Heart right ventricle (tissue), 16 donors: ENCODE measurements at regions not wholly inside any gene's neighbourhood (a gene's known extent, or its start where the extent isn't known, plus 50 kb on each side); places are given as distances from the start of the nearest gene placed in this dataset.

ENCODE experiments used
- ATAC-seq, 8 donors: fragments of 200-7000 bp; cut with Tn5 transposase; one replicate each; pipeline ENCODE4 v1.9.1; 2020; ENCODE audit warnings: mild to moderate bottlenecking in 8 of 8, moderate library complexity in 8 of 8, moderate number of reproducible peaks in 1 of 8
- DNase-seq, 2 donors: peaks; one replicate each; pipeline ENCODE4 v3.0.0-alpha.2; 2020
- H3K27ac ChIP-seq, 10 donors: fragments of 200-600 bp; sonication (generic) in 2 of 10; one replicate each; pipeline versions ENCODE4 v1.5.0 to v1.8.0; 2020 to 2022; ENCODE audit warnings: mild to moderate bottlenecking in 3 of 10
- H3K27me3 ChIP-seq, 7 donors: fragments of 200-600 bp; one replicate each; pipeline ENCODE4 v1.8.0; 2021 to 2022; ENCODE audit warnings: mild to moderate bottlenecking in 2 of 7
- H3K36me3 ChIP-seq, 9 donors: fragments of 200-600 bp; sonication (generic) in 1 of 9; one replicate each; pipeline versions ENCODE4 v1.5.0 to v1.8.0; 2020 to 2022; ENCODE audit warnings: mild to moderate bottlenecking in 2 of 9
- H3K4me1 ChIP-seq, 9 donors: fragments of 200-600 bp; sonication (generic) in 1 of 9; one replicate each; pipeline versions ENCODE4 v1.5.0 to v1.8.0; 2020 to 2022; ENCODE audit warnings: mild to moderate bottlenecking in 4 of 9
- H3K4me3 ChIP-seq, 10 donors: fragments of 200-600 bp; sonication (generic) in 2 of 10; one replicate each; pipeline versions ENCODE4 v1.5.0 to v1.8.0; 2020 to 2022; ENCODE audit warnings: mild to moderate bottlenecking in 7 of 10, moderate library complexity in 2 of 10
- H3K9me3 ChIP-seq, 11 donors: fragments of 200-600 bp in 10 of 11; sonication (generic) in 2 of 11; one replicate each; pipeline versions ENCODE4 v1.5.0 to v1.8.0; 2013 to 2022; ENCODE audit warnings: mild to moderate bottlenecking in 2 of 11, control low read depth in 1 of 11, moderate library complexity in 1 of 11
- CTCF ChIP-seq, 9 donors: fragments of 200-600 bp; sonication (generic) in 2 of 9; IDR thresholded peaks; one replicate each; pipeline versions ENCODE4 v1.5.0 to v1.8.0; 2021 to 2022; ENCODE audit warnings: antibody characterized with exemption in 9 of 9, mild to moderate bottlenecking in 5 of 9, moderate library complexity in 1 of 9
- WGBS, 2 donors: extraction: QIAGEN DNeasy Blood & Tissue Kit; methylation state at CpG; one replicate each; pipeline ENCODE4 v1.1.7; 2013; ENCODE audit warnings: inconsistent platforms in 1 of 2; 5-methylcytosine and 5-hydroxymethylcytosine counted together
- intact Hi-C, 10 donors: fragments of 100-400 bp; cut with DNase I; formaldehyde crosslinking; loops; one replicate each; pipeline versions ENCODE4 v1.11.1 to v1.14.2; 2022
- donor health status: Arrhythmogenic right ventricular cardiomyopathy.
- donor health status: ischemic (EF 13 %, LVEDD 7.1; RV severe dilation, severe dysfunction).
- donor health status: healthy with polysubstance abuse.
- donor health status: DM: no; HTN: yes; CAD: no.
- donor health status: DM: no; HTN: no; CAD: no.
- donor health status: ischemic (EF 25% LVEDD 6.9; RV normal size, moderate dysfunction).
- donor health status: ischemic (EF 25% LVEDD 5.7; RV mildly dilated, moderate dysfunction).
- donor health status: healthy.
- donor health status: DM: yes; HTN: yes; CAD: no.
- donor health status: Ischemic cardiomyopathy.
- donor health status: ischemic (EF 35%, LVEDD 5.7; RV mildly dilated, moderate dysfunction).
- donor health status: nonischemic (EF 11% LVEDD 7.7; RV severe dilation, severe dysfunction).
- donor health status: DM: yes; HTN: yes; CAD: no.
- donor health status: PGD.
- donor health status: ischemic (EF 29% LVEDD 5.4; RV normal size, mild dysfunction).
- donor health status: nonischemic (EF 23%, LVEDD 6.1; RV moderate dilation, normal function).

GRCh38 chr6:97805596-97805995, 522.6 kb upstream of the MMS22L start:
- TF ChIP-seq CTCF (IDR thresholded peaks at IDR 0.05) = no peak
- peaks cover 0 to 5% (median 0%) of the 10 kb centered on the region in 11 donors for H3K9me3 ChIP-seq
- no peak for ATAC-seq
- DNase-seq = no peak
- intact Hi-C loops = no loop called here
- H3K4me1 ChIP-seq = no peaks in the 10 kb centered on the region
- no peaks in the 10 kb centered on the region for H3K27me3 ChIP-seq
- H3K27ac ChIP-seq = no peak overlapping the region
- H3K36me3 ChIP-seq = no peaks in the 10 kb centered on the region
- no peak overlapping the region for H3K4me3 ChIP-seq

GRCh38 chr6:97812940-97813339, 529.9 kb upstream of the MMS22L start:
- no peak for ATAC-seq
- intact Hi-C loops = no loop called here
- DNase-seq = no peak
- TF ChIP-seq CTCF (IDR thresholded peaks at IDR 0.05) = no peak
- Histone ChIP-seq H3K4me1 (no peaks in the 10 kb centered on the region), H3K27me3 (no peaks in the 10 kb centered on the region), H3K9me3 (peaks cover 0 to 8% (median 0%) of the 10 kb centered on the region in 11 donors), H3K27ac (no peak overlapping the region), H3K4me3 (no peak overlapping the region), H3K36me3 (no peaks in the 10 kb centered on the region)

- H3K4me3 ChIP-seq = no peak overlapping the region
- H3K9me3 ChIP-seq = peaks cover 0 to 8% (median 0%) of the 10 kb centered on the region in 11 donors
- no peaks in the 10 kb centered on the region for H3K4me1 ChIP-seq
- intact Hi-C loops = no loop called here
- H3K27ac ChIP-seq = no peak overlapping the region
- no peaks in the 10 kb centered on the region for H3K27me3 ChIP-seq
- WGBS, 2 donors = 83 to 91% methylated on average over 4 of the region's 4 CpGs
- no peaks in the 10 kb centered on the region for H3K36me3 ChIP-seq
- ATAC-seq (no peak), DNase-seq (no peak)
- TF ChIP-seq CTCF (IDR thresholded peaks at IDR 0.05) = no peak
Observed at GRCh38 chr6:97813889-97814567, 531.0 kb upstream of the MMS22L start.

- no peak for TF ChIP-seq CTCF (IDR thresholded peaks at IDR 0.05)
- Histone ChIP-seq H3K4me3 (no peak overlapping the region), H3K27me3 (no peaks in the 10 kb centered on the region), H3K9me3 (peaks cover 0 to 5% (median 0%) of the 10 kb centered on the region in 11 donors), H3K36me3 (no peaks in the 10 kb centered on the region), H3K27ac (no peak overlapping the region), H3K4me1 (no peaks in the 10 kb centered on the region)
- WGBS, 2 donors = 66 to 78% methylated on average over 2 of the region's 2 CpGs
- intact Hi-C loops = no loop called here
- ATAC-seq (no peak), DNase-seq (no peak)
Observed at GRCh38 chr6:97815301-97815812, 532.3 kb upstream of the MMS22L start.
